Skin of body (tissue), 1 donor: ENCODE measurements at regions not wholly inside any gene's neighbourhood (a gene's known extent, or its start where the extent isn't known, plus 50 kb on each side); places are given as distances from the start of the nearest gene placed in this dataset.
"Not testable (repeated sequence)": the region's sequence is repeated elsewhere in the genome, so short reads cannot be mapped to it uniquely, and the experiment has no call there.

ENCODE experiments used
- DNase-seq: peaks from one replicate; lab custom pipeline; 2025; lab: John Stamatoyannopoulos, UW

- DNase-seq: not testable (repeated sequence)
Observed at GRCh38 chr3:5608971-5609370, 421.5 kb downstream of the EDEM1 start.

GRCh38 chr3:5613599-5613998 lies 426.1 kb downstream of the EDEM1 start:
- DNase-seq: no peak

- no peak for DNase-seq
Observed at GRCh38 chr3:5616873-5617272, 429.4 kb downstream of the EDEM1 start.

GRCh38 chr3:5618170-5618569 lies 430.7 kb downstream of the EDEM1 start:
- no peak for DNase-seq

GRCh38 chr3:5630406-5630805 lies 442.9 kb downstream of the EDEM1 start:
- no peak for DNase-seq

- DNase-seq: no peak
Observed at GRCh38 chr3:5633960-5634359, 446.5 kb downstream of the EDEM1 start.

- DNase-seq: no peak
Observed at GRCh38 chr3:5634411-5634810, 446.9 kb downstream of the EDEM1 start.

GRCh38 chr3:5635746-5636145 lies 448.2 kb downstream of the EDEM1 start:
- no peak for DNase-seq

- DNase-seq: no peak
Observed at GRCh38 chr3:5638550-5638949, 451.0 kb downstream of the EDEM1 start.

- DNase-seq: no peak
Observed at GRCh38 chr3:5644773-5645670, 457.5 kb downstream of the EDEM1 start.

- DNase-seq: no peak
Observed at GRCh38 chr3:5645692-5646410, 458.3 kb downstream of the EDEM1 start.

GRCh38 chr3:5650303-5650702 lies 462.8 kb downstream of the EDEM1 start:
- no peak for DNase-seq

- no peak for DNase-seq
Observed at GRCh38 chr3:5651351-5651750, 463.8 kb downstream of the EDEM1 start.

GRCh38 chr3:5653426-5654143 lies 466.1 kb downstream of the EDEM1 start:
- no peak for DNase-seq

- no peak for DNase-seq
Observed at GRCh38 chr3:5657106-5657505, 469.6 kb downstream of the EDEM1 start.

GRCh38 chr3:5663601-5664000 lies 476.1 kb downstream of the EDEM1 start:
- DNase-seq: no peak

GRCh38 chr3:5666455-5666854 lies 478.9 kb downstream of the EDEM1 start:
- DNase-seq: no peak

- no peak for DNase-seq
Observed at GRCh38 chr3:5673521-5673920, 486.0 kb downstream of the EDEM1 start.

GRCh38 chr3:5675319-5675718 lies 487.8 kb downstream of the EDEM1 start:
- DNase-seq: no peak

GRCh38 chr3:5677555-5677954 lies 490.0 kb downstream of the EDEM1 start:
- DNase-seq: no peak

GRCh38 chr3:5678248-5678647 lies 490.7 kb downstream of the EDEM1 start:
- no peak for DNase-seq

- DNase-seq: no peak
Observed at GRCh38 chr3:5678844-5679243, 491.3 kb downstream of the EDEM1 start.
